GM19238 (cell line): ENCODE measurements at regions not wholly inside any gene's neighbourhood (a gene's known extent, or its start where the extent isn't known, plus 50 kb on each side); places are given as distances from the start of the nearest gene placed in this dataset.

Experiments used
- DNase-seq: peaks from one replicate; pipeline ENCODE4 v3.0.0; 2011; ENCODE audit warnings: low spot score; ENCODE audit not compliant: insufficient read length

DNA sequence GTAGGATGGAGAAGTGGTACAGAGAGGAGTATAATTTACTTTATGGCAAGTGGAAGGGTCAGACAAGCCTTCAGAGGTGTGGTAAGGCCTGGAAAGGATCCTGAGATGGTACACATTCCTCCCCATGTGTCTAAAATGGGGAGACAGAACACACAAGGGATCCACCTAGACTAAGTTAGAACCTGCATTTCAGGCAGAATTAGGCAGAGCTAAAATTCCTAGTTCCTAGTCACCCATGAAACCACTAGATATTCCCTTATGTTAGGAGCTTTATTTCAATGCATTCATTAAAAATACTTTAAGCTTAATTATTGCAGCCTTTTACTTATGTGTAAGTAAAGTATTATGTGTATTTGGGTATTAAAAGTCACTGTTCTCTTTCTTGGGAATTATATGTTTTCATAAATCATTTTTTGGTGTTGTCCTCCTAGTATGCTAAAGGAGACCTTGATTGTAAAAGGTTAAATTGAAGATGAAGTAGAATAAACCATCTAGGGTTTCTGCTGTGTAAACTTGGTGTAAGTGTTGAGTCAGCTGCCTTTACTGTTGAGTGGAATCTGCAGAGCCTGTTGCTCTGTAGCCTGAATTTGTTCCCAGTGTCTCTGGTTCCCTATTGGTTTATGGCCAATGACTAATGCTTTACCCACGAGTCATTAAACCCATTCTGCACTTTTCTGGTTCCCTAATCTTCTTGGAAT, 423.2 kb downstream of the ATP23 start:
- DNase-seq, result no peak

- DNase-seq, result no peak
These were observed 423.7 kb downstream of the ATP23 start for GRCh38 chr12:58365087-58365390.

DNA sequence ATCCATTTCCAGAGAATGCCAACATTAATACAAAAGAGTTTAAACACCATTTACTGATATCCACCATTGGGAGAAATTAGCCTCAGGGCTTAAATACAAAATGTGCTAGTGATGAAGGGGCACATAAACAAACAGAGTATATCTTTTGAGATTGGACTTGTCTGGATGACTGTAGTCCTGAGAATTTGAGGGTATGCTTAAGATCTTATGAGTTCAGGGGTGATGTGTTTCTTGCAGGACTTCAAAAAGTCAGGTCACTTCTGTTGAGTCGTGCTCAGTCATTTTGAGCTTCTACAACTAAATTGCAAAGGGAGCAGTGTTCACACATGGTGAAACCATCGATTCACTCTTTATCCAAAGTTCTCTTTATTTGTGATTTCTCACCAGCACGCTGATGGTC, 425.7 kb downstream of the ATP23 start:
- DNase-seq, result no peak

DNA sequence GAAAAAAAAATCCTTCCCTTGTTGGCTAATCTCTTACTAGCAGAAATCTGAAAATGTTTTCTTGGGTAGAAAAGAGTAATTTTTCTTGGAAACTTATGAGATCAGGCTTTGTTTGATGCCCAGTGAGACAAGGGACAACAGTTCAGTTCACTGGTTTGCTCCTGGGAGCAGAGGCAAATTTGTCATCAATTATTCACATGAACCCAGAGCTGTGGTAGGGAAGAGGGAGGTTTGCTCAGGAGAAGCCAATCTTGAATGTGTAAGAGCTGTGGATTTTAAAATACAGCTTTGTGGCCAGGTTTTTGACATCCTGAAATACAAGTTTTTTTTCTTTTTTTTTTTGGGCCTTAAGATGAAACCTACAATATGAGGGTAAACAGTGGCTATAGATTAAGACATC, 426.6 kb downstream of the ATP23 start:
- no peak for DNase-seq

GRCh38 chr12:58369576-58369975, 428.2 kb downstream of the ATP23 start:
- DNase-seq, result no peak

DNA sequence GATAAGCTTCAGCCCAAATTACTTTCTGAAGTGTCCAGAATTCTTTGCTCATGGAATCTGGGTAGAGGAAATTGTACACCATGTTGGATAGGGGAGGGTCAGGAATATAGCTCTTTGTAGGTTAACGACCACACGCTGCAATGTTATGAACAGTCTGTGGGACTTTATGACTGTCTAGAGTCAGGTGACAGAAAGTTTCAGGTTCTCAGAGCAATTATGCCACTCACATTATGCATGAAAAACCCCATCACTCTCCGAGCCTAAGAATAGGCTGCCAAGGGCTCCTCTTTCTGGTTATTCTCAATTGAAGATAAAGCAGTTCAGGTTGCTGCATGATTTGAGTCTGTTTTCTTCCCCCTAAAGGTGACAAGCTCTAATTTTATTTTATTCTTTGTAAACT, 430.9 kb downstream of the ATP23 start:
- no peak for DNase-seq

DNA sequence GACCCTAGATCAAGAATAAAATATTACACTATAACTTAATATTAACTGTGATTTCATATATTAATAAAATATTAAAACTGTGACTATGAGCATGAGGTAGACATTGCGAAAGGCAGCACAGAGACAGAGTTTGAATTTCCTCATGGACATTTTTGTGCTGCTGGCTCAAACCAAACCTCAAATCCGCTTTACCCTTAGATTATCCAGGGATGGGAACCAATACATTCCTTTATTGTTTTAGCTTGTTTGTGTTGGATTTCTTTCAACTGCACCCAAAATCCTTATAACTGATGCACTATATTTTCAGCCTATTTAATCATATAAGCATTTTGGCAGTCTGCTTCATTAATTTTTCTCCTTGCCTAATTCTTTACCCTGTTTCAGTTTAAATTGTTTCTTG, 436.7 kb downstream of the ATP23 start:
- no peak for DNase-seq

DNA sequence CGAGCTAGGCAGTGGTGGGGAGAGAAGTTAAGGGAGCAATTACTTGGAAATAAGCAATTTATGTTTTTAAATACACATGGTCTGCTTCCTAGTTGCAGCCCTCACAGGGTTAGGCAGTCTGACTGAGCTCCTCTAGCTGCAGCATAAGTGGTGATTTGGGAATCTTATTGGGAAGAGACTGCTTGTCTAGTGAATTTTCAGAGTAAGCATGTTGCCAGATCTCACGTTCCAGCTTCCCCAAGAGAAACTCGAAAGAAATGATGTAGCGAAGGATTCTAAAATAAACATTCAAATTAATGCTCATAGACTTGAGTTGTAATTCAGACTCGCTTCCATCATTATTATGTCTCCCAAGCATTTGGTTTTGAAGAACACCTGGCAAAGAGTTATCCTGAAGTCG, 440.2 kb downstream of the ATP23 start:
- DNase-seq, result no peak

DNA sequence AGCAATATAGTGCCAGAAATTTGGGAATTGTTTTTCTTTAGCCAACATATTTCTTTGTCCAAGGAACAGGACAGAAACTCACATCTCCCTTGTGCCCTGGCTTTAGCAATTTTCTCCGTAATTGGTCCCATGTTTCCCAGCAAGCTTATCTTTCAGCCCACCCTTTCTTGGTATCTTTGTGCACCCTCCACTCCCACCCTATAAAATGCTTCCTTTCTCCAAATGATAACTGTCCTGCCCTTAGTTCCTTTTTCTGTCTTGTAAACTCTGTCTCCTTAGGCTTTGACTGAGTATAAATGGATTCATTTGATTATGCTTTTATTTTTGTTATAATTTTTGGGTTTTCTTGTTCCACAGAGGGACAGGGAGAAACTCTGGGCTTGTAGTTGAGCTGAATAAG, 442.8 kb downstream of the ATP23 start:
- DNase-seq, result no peak

- no peak for DNase-seq
These were observed 444.8 kb downstream of the ATP23 start for GRCh38 chr12:58386136-58386535.

- DNase-seq, result no peak
These were observed 445.8 kb downstream of the ATP23 start for GRCh38 chr12:58387199-58387598.

DNA sequence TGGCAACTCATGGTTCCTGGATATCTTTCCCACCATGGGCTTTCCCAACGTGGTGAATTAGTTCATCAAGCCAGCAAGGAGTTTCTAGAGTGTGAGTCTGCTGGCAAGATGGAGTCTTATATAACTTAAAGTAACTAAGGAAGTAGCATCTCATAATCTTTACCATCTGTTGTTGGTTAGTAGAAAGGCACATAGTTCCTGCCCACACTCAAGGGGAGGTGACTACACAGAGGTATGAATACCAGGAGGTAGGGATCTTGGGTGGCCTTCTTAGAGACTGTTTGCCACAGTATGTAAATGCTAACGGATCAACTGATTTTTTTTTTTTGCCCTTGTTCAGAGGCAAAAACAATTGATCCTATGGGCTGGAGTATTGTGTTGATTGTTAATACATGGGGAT, 446.9 kb downstream of the ATP23 start:
- DNase-seq, result no peak

DNA sequence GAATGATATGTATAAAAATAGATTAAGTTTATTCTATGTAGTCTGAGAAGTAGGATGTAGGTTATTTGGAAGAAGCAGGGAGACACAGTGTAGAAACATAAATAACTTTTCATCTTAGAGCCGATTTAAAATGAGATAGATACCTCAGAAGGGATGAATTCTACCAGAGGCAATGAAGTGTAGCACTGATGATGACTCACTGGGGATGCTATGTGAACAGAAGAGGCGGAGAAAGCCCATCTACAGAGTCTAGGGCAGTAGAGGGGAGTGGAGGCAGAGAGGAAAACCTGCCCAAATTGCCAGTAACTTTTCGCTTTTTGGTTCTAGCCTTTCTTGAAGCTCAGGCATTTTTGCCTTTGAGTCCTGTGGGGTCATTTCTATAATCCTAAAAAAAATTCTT, 451.8 kb downstream of the ATP23 start:
- DNase-seq, result no peak

GRCh38 chr12:58395056-58395455, 453.7 kb downstream of the ATP23 start:
- no peak for DNase-seq

GRCh38 chr12:58395470-58395869, 454.1 kb downstream of the ATP23 start:
- no peak for DNase-seq

- no peak for DNase-seq
These were observed 454.9 kb downstream of the ATP23 start for GRCh38 chr12:58396239-58396638.

GRCh38 chr12:58405363-58405762, 464.0 kb downstream of the ATP23 start:
- DNase-seq, result no peak

DNA sequence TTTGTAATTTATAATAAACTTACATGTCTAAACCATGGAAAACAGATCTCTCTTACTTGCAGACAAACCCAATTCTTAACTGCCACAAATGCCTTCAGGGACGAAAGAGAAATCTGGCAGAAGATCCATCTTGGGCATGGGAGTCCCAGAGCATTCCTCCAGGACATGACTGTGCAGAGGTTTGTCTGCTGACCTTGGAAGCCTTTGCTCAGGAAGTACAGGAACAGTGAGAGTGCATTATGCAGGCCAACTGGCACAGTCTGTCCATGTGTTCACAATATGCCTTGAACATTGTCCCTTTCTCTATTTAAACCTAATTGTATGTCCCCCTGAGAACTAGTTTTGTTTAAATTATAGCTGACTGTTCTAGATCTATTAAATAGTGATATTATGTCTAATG, 467.1 kb downstream of the ATP23 start:
- DNase-seq, result no peak

DNA sequence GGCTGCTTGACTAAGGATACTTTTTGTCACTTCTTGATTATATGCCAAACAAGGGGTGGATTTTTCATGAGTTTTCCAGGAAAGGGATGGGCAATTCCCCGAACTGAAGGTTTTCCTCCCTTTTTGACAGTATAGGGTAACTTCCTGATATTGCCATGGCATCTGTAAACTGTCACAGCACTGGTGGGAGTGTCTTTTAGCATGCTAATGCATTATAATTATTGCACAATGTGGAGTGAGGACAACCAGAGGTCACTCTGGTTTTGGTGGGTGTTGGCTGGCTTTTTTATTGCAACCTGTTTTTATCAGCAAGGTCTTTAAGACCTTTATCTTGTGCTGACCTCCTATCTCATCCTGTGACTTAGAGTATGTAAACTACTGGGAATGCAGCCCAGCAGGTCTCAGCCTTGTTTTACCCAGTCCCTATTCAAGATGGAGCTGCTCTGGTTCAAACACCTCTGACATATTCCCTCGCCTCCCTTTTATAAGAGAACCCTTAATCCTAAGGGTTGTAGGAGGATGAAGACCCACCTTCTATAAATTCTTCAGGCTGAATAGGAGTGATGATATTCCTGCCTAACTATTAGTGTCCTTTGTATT, 471.2 kb downstream of the ATP23 start:
- no peak for DNase-seq

DNA sequence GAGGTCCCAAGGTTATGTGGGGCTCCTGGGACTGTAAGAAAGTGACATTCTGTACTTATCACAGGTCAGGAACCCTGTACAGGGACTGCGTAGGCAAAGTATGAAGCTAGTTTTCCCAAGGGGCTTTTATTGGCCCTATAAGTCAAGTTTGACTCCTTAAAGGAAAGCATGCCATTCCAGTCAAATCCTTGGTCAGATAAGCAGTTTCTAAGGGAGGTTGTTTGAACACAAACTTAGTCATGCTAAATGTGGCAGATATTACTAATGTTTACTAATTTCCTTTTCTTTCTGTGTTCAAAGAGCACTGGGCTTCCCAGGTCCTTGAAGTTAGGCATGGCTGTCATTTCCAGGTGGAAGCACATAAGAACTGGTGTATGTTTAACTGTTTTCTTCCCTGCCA, 472.4 kb downstream of the ATP23 start:
- no peak for DNase-seq

- DNase-seq, result no peak
These were observed 473.1 kb downstream of the ATP23 start for GRCh38 chr12:58414398-58414871.

DNA sequence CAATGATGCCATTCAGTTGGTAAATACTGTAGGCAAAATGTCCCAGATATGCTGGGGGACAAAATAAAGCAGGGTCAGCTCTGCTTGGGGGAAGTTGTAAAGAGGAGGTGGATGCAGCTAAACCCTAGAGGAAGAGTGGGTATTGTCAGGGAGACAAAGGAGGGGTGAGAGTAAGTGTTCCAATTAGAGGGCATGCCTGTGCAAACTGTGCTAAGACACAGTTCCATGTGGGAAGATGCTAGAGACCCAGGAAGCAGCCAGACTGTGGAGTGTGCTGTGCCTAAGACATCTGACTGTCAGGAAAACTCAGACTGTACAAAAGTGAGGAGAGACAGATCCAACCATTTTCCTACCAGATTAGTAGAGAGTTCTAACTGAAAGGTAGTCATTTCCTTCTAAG, 474.3 kb downstream of the ATP23 start:
- no peak for DNase-seq

GRCh38 chr12:58416236-58416635, 474.9 kb downstream of the ATP23 start:
- DNase-seq, result no peak
